Heart left ventricle (tissue), 16 donors: ENCODE measurements at regions not wholly inside any gene's neighbourhood (a gene's known extent, or its start where the extent isn't known, plus 50 kb on each side); places are given as distances from the start of the nearest gene placed in this dataset.

Experiments
- ATAC-seq, 4 donors: fragments of 200-7000 bp; cut with Tn5 transposase; one replicate each; pipeline ENCODE4 v1.9.1; 2020 to 2022; ENCODE audit warnings: moderate library complexity in 4 of 4, mild to moderate bottlenecking in 3 of 4, moderate number of reproducible peaks in 1 of 4
- DNase-seq, 5 donors: peaks; one replicate each; pipeline ENCODE4 v3.0.0-alpha.2; 2020
- H3K27ac ChIP-seq, 12 donors: fragments of 200-600 bp; sonication (generic) in 4 of 12; one replicate each; pipeline versions ENCODE4 v1.5.0 to v1.8.0; 2016 to 2022; ENCODE audit warnings: mild to moderate bottlenecking in 2 of 12
- H3K27me3 ChIP-seq, 9 donors: fragments of 200-600 bp; sonication (generic) in 2 of 9; one replicate each; pipeline versions ENCODE4 v1.5.1 to v1.8.0; 2016 to 2022; ENCODE audit warnings: mild to moderate bottlenecking in 3 of 9
- H3K36me3 ChIP-seq, 9 donors: fragments of 200-600 bp; sonication (generic) in 2 of 9; one replicate each; pipeline versions ENCODE4 v1.5.0 to v1.8.0; 2018 to 2022; ENCODE audit warnings: mild to moderate bottlenecking in 2 of 9
- H3K4me1 ChIP-seq, 12 donors: fragments of 200-600 bp; sonication (generic) in 4 of 12; one replicate each; pipeline versions ENCODE4 v1.5.0 to v1.8.0; 2016 to 2022; ENCODE audit warnings: mild to moderate bottlenecking in 3 of 12
- H3K4me3 ChIP-seq, 12 donors: fragments of 200-600 bp; sonication (generic) in 4 of 12; one replicate each; pipeline versions ENCODE4 v1.5.0 to v1.8.0; 2017 to 2022; ENCODE audit warnings: mild to moderate bottlenecking in 9 of 12, moderate library complexity in 4 of 12
- H3K9me3 ChIP-seq, 12 donors: fragments of 200-600 bp; sonication (generic) in 4 of 12; one replicate each; pipeline versions ENCODE4 v1.5.0 to v1.8.0; 2016 to 2022; ENCODE audit warnings: mild to moderate bottlenecking in 1 of 12
- POLR2A ChIP-seq, 2 donors: fragments of 450-650 bp; IDR thresholded peaks; one replicate each; pipeline ENCODE4 v1.6.1; 2017; ENCODE audit warnings: antibody characterized with exemption in 2 of 2, mild to moderate bottlenecking in 2 of 2, moderate library complexity in 2 of 2
- WGBS, 4 donors: extraction: QIAGEN DNeasy Blood & Tissue Kit in 2 of 4; methylation state at CpG; one replicate each; pipeline versions ENCODE4 v1.1.5 to v1.1.7; 2013 to 2018; 5-methylcytosine and 5-hydroxymethylcytosine counted together
- intact Hi-C, 10 donors: fragments of 100-400 bp; cut with DNase I; formaldehyde crosslinking; loops; one replicate each; pipeline versions ENCODE4 v1.11.1 to v1.14.2; 2022
- TF ChIP-seq, protein P1 (sequence below), 12 donors: fragments of 200-600 bp; sonication (generic) in 4 of 12; IDR thresholded peaks; one replicate each; pipeline versions ENCODE4 v1.5.0 to v1.8.0; 2018 to 2022; ENCODE audit warnings: antibody characterized with exemption in 12 of 12, mild to moderate bottlenecking in 5 of 12
- donor health status: ischemic (EF 13 %, LVEDD 7.1; RV severe dilation, severe dysfunction).
- donor health status: healthy with polysubstance abuse.
- donor health status: DM: no; HTN: yes; CAD: no.
- donor health status: DM: no; HTN: no; CAD: no.
- donor health status: ischemic (EF 25% LVEDD 6.9; RV normal size, moderate dysfunction).
- donor health status: ischemic (EF 25% LVEDD 5.7; RV mildly dilated, moderate dysfunction).
- donor health status: healthy.
- donor health status: DM: yes; HTN: yes; CAD: no.
- donor health status: ischemic (EF 35%, LVEDD 5.7; RV mildly dilated, moderate dysfunction).
- donor health status: nonischemic (EF 11% LVEDD 7.7; RV severe dilation, severe dysfunction).
- donor health status: DM: yes; HTN: yes; CAD: no.
- donor health status: PGD.
- donor health status: ischemic (EF 29% LVEDD 5.4; RV normal size, mild dysfunction).
- donor health status: nonischemic (EF 23%, LVEDD 6.1; RV moderate dilation, normal function).

DNA sequence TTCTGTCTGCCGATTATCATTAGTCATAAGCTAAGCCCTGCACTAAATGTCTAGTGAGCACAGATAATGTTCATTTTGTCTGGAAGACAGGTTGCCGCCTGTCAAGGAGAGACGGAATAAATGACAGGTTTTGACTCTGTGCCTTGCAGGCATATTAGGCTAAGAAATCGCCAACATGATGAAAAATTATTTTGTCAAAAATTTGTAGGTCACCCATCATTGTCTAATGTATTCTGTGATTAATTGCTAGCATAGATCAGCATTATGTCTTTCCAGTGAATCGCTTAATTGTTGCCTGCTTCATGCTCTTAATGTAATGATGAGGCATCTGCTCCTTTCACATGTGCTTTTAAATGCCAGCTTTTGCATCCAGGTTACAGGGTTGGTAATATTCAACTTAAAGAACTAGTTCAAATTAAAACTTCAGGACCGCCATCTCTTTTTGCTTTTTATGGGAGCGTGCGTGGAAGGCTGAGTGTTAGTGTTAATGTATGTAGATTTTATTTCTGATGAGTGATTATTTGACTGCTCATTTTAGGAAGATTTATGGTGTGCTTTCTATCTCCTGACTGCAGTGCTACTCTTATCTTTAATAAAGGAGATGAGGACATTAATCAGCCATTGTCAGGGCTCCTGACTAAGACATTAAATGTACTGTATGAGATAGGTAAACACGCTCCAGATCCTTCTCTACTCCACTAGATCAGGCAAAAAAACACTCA is 120.8 kb upstream of the MEIS2 start:
- WGBS, 4 donors = 73 to 78% (median 76%) methylated on average over 9 of the region's 9 CpGs
- Histone ChIP-seq H3K27me3 (no peaks in the 10 kb centered on the region), H3K4me3 (no peak overlapping the region), H3K36me3 (no peaks in the 10 kb centered on the region), H3K4me1 (no peaks in the 10 kb centered on the region), H3K27ac (no peak overlapping the region), H3K9me3 (peaks cover 0 to 5% (median 0%) of the 10 kb centered on the region in 12 donors)
- ATAC-seq (no peak), DNase-seq (no peak)
- intact Hi-C loops = no loop called here
- TF ChIP-seq POLR2A (IDR thresholded peaks at IDR 0.05) = no peak
- TF ChIP-seq, protein P1, sequence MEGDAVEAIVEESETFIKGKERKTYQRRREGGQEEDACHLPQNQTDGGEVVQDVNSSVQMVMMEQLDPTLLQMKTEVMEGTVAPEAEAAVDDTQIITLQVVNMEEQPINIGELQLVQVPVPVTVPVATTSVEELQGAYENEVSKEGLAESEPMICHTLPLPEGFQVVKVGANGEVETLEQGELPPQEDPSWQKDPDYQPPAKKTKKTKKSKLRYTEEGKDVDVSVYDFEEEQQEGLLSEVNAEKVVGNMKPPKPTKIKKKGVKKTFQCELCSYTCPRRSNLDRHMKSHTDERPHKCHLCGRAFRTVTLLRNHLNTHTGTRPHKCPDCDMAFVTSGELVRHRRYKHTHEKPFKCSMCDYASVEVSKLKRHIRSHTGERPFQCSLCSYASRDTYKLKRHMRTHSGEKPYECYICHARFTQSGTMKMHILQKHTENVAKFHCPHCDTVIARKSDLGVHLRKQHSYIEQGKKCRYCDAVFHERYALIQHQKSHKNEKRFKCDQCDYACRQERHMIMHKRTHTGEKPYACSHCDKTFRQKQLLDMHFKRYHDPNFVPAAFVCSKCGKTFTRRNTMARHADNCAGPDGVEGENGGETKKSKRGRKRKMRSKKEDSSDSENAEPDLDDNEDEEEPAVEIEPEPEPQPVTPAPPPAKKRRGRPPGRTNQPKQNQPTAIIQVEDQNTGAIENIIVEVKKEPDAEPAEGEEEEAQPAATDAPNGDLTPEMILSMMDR (IDR thresholded peaks at IDR 0.05) = no peak

DNA sequence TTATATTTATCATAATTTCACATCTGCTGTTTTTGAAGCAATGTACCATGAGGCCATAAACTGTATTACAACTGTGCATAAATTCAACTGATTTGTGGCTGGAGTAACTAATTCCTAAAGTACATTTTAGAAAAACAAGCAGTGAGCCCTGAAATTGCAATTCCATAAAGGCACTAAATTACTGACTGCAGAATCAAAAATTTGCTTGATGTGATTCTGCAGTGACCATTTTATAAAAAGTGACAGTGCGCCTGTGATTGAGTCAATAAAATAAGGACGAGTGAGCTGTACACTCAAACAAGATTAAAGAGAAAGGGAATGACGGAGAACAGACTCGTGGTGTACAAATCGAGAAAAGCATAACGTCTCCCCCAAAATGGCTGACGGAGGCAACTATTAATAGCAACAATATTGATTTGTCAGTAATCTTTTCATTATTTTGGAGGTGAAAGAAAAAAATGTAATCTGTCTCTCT is 121.4 kb upstream of the MEIS2 start:
- DNase-seq (no peak), ATAC-seq (no peak)
- intact Hi-C loops = no loop called here
- TF ChIP-seq POLR2A (IDR thresholded peaks at IDR 0.05) = no peak
- TF ChIP-seq, protein P1 (IDR thresholded peaks at IDR 0.05) = peak in 1 of 12 donors; percentile 7
- no peaks in the 10 kb centered on the region for H3K27me3 ChIP-seq
- no peak overlapping the region for H3K4me3 ChIP-seq
- WGBS, 4 donors = 83 to 90% (median 87%) methylated on average over 7 of the region's 7 CpGs
- H3K9me3 ChIP-seq = peaks cover 0 to under 1% (median 0%) of the 10 kb centered on the region in 12 donors
- H3K27ac ChIP-seq = no peak overlapping the region
- H3K36me3 ChIP-seq = no peaks in the 10 kb centered on the region
- H3K4me1 ChIP-seq = no peaks in the 10 kb centered on the region

DNA sequence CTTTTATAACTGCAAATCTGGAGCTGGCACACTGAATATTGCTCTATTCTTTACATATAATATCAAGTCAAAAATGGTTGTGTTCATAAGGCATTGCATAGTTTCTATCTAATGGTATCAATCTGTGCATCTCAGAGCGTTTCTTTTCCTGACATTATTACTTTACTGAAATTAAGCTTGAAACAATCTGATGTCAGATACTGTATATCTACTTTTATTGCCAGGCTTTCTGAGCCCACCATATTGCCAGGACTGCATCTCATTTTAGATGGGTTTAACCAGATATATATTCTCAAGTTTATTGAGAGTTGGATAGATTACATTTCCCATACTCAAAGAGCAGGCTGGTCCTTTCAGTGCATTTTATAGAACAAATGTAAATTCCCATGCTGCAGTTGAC is 122.7 kb upstream of the MEIS2 start:
- no peaks in the 10 kb centered on the region for H3K9me3 ChIP-seq
- 82 to 91% (median 86%) methylated on average over 1 of the region's 1 CpG for WGBS, 4 donors
- H3K4me3 ChIP-seq = no peak overlapping the region
- H3K36me3 ChIP-seq = no peaks in the 10 kb centered on the region
- no peak for DNase-seq
- H3K27me3 ChIP-seq = no peaks in the 10 kb centered on the region
- TF ChIP-seq, protein P1 (IDR thresholded peaks at IDR 0.05) = no peak
- no peak for TF ChIP-seq POLR2A (IDR thresholded peaks at IDR 0.05)
- ATAC-seq = no peak
- no peak overlapping the region for H3K27ac ChIP-seq
- H3K4me1 ChIP-seq = no peaks in the 10 kb centered on the region
- intact Hi-C loops = no loop called here

DNA sequence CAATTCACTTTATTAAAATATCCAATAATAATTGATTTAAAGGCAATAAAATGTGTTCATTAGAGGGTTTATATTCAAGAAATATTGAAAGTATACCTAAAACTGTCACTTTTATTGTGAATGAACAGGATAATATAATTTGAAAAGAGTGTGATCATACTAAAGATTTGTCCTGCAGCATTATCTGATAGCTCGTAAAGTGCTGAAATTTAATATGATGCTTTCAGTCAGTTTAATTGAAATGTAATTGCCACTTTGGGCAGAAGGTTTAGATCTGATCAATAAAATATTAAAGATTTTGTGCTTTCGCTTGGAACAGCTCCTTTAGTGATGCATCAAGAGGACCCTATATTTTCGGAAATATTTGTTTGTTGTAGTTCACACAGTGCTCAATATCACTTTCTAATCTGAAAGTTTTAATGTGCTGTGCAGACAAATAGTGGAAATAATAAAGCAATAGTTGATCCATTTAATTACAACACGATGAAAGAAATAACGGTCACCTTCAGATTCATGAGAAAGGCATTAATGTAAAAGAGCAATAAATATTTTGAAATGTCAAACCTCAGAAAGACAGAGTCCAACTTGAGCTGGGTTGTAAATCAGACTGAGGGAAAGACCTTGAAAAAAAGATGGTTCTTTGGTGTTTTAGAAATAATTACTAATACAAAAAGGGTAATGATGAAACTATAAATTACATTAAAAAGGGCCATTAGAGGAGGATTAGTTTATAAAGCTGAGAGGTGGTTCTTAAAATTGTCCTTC is 129.7 kb upstream of the MEIS2 start:
- Histone ChIP-seq H3K36me3 (no peaks in the 10 kb centered on the region), H3K9me3 (peaks cover 0 to 5% (median 0%) of the 10 kb centered on the region in 12 donors), H3K27me3 (no peaks in the 10 kb centered on the region), H3K27ac (no peak overlapping the region), H3K4me1 (no peaks in the 10 kb centered on the region), H3K4me3 (no peak overlapping the region)
- no peak for TF ChIP-seq POLR2A (IDR thresholded peaks at IDR 0.05)
- TF ChIP-seq, protein P1 (IDR thresholded peaks at IDR 0.05) = no peak
- 87 to 90% (median 89%) methylated on average over 5 of the region's 5 CpGs for WGBS, 4 donors
- intact Hi-C loops = no loop called here
- no peak for DNase-seq
- ATAC-seq = no peak
